H1 (cell line): ENCODE measurements at regions not wholly inside any gene's neighbourhood (a gene's known extent, or its start where the extent isn't known, plus 50 kb on each side); places are given as distances from the start of the nearest gene placed in this dataset.

ENCODE experiments used
- MAFK ChIP-seq: IDR thresholded peaks from 2 replicates; pipeline ENCODE4 v1.6.1; 2012; ENCODE audit warnings: low read depth, mild to moderate bottlenecking, improper control_type of control experiment, low read length
- POLR2AphosphoS5 ChIP-seq: IDR thresholded peaks from 2 replicates; pipeline ENCODE4 v1.6.1; 2011; ENCODE audit warnings: low read depth, low read length

GRCh38 chr1:194917769-194918168 is 1690.5 kb downstream of the KCNT2 start (continued):
- TF ChIP-seq MAFK, result no peak
- no peak for TF ChIP-seq POLR2AphosphoS5
- TF ChIP-seq, all 59 proteins: peak for 0
